WTC11 (cell line): ENCODE measurements at regions not wholly inside any gene's neighbourhood (a gene's known extent, or its start where the extent isn't known, plus 50 kb on each side); places are given as distances from the start of the nearest gene placed in this dataset.

Experiments
- ATAC-seq: fragments of 200-7000 bp; cut with Tn5 transposase; 2 replicates; pipeline ENCODE4 v1.10.0; 2021; ENCODE audit warnings: mild to moderate bottlenecking, moderate library complexity
- CTCF ChIA-PET: fragments of 300-600 bp; sonication (Branson Sonifier 250); formaldehyde crosslinking; loops from one replicate; lab custom pipeline; 2021; ENCODE audit warnings: antibody characterized with exemption; lab: Charles Lee
- POLR2A ChIA-PET: fragments of 350-600 bp; sonication (Branson Sonifier 250); formaldehyde crosslinking; loops from one replicate; lab custom pipeline; 2021; ENCODE audit warnings: antibody characterized with exemption; lab: Charles Lee
- DNase-seq: peaks from one replicate; pipeline ENCODE4 v3.0.0; 2021; ENCODE audit warnings: low spot score
- H3K27ac Mint-ChIP-seq: 2 replicates; pipeline ENCODE4 v1.8.0; 2021; ENCODE audit warnings: mixed read lengths
- H3K27me3 Mint-ChIP-seq: 2 replicates; pipeline ENCODE4 v1.8.0; 2021; ENCODE audit warnings: low read depth, mild to moderate bottlenecking, moderate library complexity, mixed read lengths
- H3K36me3 Mint-ChIP-seq: 2 replicates; pipeline ENCODE4 v1.8.0; 2021; ENCODE audit warnings: mixed read lengths
- H3K4me1 Mint-ChIP-seq: 2 replicates; pipeline ENCODE4 v1.8.0; 2022; ENCODE audit warnings: mixed read lengths
- H3K4me3 Mint-ChIP-seq: 2 replicates; pipeline ENCODE4 v1.8.0; 2021; ENCODE audit warnings: mild to moderate bottlenecking, moderate library complexity, mixed read lengths
- H3K9me3 Mint-ChIP-seq: 2 replicates; pipeline ENCODE4 v1.8.0; 2021; ENCODE audit warnings: mixed read lengths
- ATF1 ChIP-seq: sonication (generic); formaldehyde crosslinking; IDR thresholded peaks from 2 replicates; pipeline ENCODE4 v1.8.1; 2023; ENCODE audit warnings: mild to moderate bottlenecking, moderate library complexity, missing genetic modification reagents
- E2F1 ChIP-seq: sonication (generic); formaldehyde crosslinking; IDR thresholded peaks from 2 replicates; pipeline ENCODE4 v1.8.0; 2022; ENCODE audit warnings: mild to moderate bottlenecking, missing genetic modification reagents
- E2F4 ChIP-seq: sonication (generic); formaldehyde crosslinking; IDR thresholded peaks from 2 replicates; pipeline ENCODE4 v1.8.1; 2022; ENCODE audit warnings: low read depth, mild to moderate bottlenecking, moderate library complexity, missing genetic modification reagents, borderline replicate concordance
- ELF4 ChIP-seq: sonication (generic); formaldehyde crosslinking; IDR thresholded peaks from 2 replicates; pipeline ENCODE4 v1.8.1; 2022; ENCODE audit warnings: low read depth, mild to moderate bottlenecking, moderate library complexity, missing genetic modification reagents
- FOXP4 ChIP-seq: sonication (generic); formaldehyde crosslinking; IDR thresholded peaks from 2 replicates; pipeline ENCODE4 v1.8.0; 2022; ENCODE audit warnings: mild to moderate bottlenecking, missing genetic modification reagents
- HMGXB4 ChIP-seq: sonication (generic); formaldehyde crosslinking; IDR thresholded peaks from 2 replicates; pipeline ENCODE4 v1.8.1; 2023; ENCODE audit warnings: mild to moderate bottlenecking, moderate library complexity, missing genetic modification reagents
- IRF1 ChIP-seq: sonication (generic); formaldehyde crosslinking; IDR thresholded peaks from 2 replicates; pipeline ENCODE4 v1.8.0; 2023; ENCODE audit warnings: missing genetic modification reagents
- JAZF1 ChIP-seq: fragments of 250-450 bp; sonication (Bioruptor Pico); IDR thresholded peaks from 2 replicates; pipeline ENCODE4 v1.9.0; 2021; ENCODE audit warnings: moderate library complexity, mild to moderate bottlenecking, inconsistent platforms
- MAX ChIP-seq: sonication (generic); formaldehyde crosslinking; IDR thresholded peaks from 2 replicates; pipeline ENCODE4 v1.8.0; 2022; ENCODE audit warnings: mild to moderate bottlenecking, missing genetic modification reagents
- MLX ChIP-seq: sonication (generic); formaldehyde crosslinking; IDR thresholded peaks from 2 replicates; pipeline ENCODE4 v1.8.1; 2023; ENCODE audit warnings: mild to moderate bottlenecking, missing genetic modification reagents, moderate library complexity
- NFATC4 ChIP-seq: fragments of 250-450 bp; sonication (Bioruptor Pico); IDR thresholded peaks from 2 replicates; pipeline ENCODE4 v1.9.0; 2021; ENCODE audit warnings: mild to moderate bottlenecking
- NR1H2 ChIP-seq: sonication (generic); formaldehyde crosslinking; IDR thresholded peaks from 2 replicates; pipeline ENCODE4 v1.9.0; 2021; ENCODE audit warnings: mild to moderate bottlenecking, moderate library complexity, missing genetic modification reagents
- NR2C2 ChIP-seq: sonication (generic); formaldehyde crosslinking; IDR thresholded peaks from 2 replicates; pipeline ENCODE4 v1.8.0; 2022; ENCODE audit warnings: mild to moderate bottlenecking, missing genetic modification reagents
- NR3C1 ChIP-seq: sonication (generic); formaldehyde crosslinking; conservative IDR thresholded peaks from 2 replicates; pipeline ENCODE4 v1.8.1; 2023; ENCODE audit warnings: low read depth, mild to moderate bottlenecking, missing genetic modification reagents
- SP1 ChIP-seq: sonication (generic); formaldehyde crosslinking; conservative IDR thresholded peaks from 2 replicates; pipeline ENCODE4 v1.8.1; 2022; ENCODE audit warnings: missing genetic modification reagents
- ZBTB21 ChIP-seq: sonication (generic); formaldehyde crosslinking; IDR thresholded peaks from 2 replicates; pipeline ENCODE4 v1.8.1; 2023; ENCODE audit warnings: mild to moderate bottlenecking, missing genetic modification reagents, borderline replicate concordance
- ZNF219 ChIP-seq: sonication (generic); formaldehyde crosslinking; IDR thresholded peaks from 2 replicates; pipeline ENCODE4 v1.8.0; 2023; ENCODE audit warnings: missing genetic modification reagents, mild to moderate bottlenecking, borderline replicate concordance
- ZNF263 ChIP-seq: sonication (generic); formaldehyde crosslinking; IDR thresholded peaks from 2 replicates; pipeline ENCODE4 v1.8.1; 2022; ENCODE audit warnings: low read depth, mild to moderate bottlenecking, moderate library complexity, missing genetic modification reagents
- ZNF425 ChIP-seq: fragments of 250-450 bp; sonication (Bioruptor Pico); conservative IDR thresholded peaks from 2 replicates; pipeline ENCODE4 v1.9.0; 2021; ENCODE audit warnings: mild to moderate bottlenecking
- ZNF671 ChIP-seq: fragments of 250-450 bp; sonication (Bioruptor Pico); IDR thresholded peaks from 2 replicates; pipeline ENCODE4 v1.8.0; 2021; ENCODE audit warnings: mild to moderate bottlenecking

- TF ChIP-seq ATF1 (CRISPR knock-in tag) (no peak), ELF4 (CRISPR knock-in tag) (no peak)
- Mint-ChIP-seq H3K36me3 (no peaks in the 10 kb centered on the region), H3K4me3 (no peak overlapping the region), H3K9me3 (no peaks in the 10 kb centered on the region), H3K27me3 (no peaks in the 10 kb centered on the region), H3K4me1 (peaks cover 3% of the 10 kb centered on the region; the same call in 1 of the 2 replicates), H3K27ac (no peak overlapping the region)
- DNase-seq (no peak), ATAC-seq (no peak)
- CTCF ChIA-PET, result no interaction called here
- POLR2A ChIA-PET, result no interaction called here
Observed at GRCh38 chr13:21905486-21905885, 234.6 kb downstream of the FGF9 start.

GRCh38 chr13:21909331-21909730 is 238.5 kb downstream of the FGF9 start:
- no peak overlapping the region; the same call in 1 of the 2 replicates for H3K27ac Mint-ChIP-seq
- ChIA-PET POLR2A (no interaction called here), CTCF (interaction anchor here (1.3 kb wide), 1 partner anchor 233 kb away, joined by 6 read pairs; no protein-coding TSS in a partner anchor)
- H3K27me3 Mint-ChIP-seq, result no peaks in the 10 kb centered on the region
- no peaks in the 10 kb centered on the region for H3K36me3 Mint-ChIP-seq
- H3K9me3 Mint-ChIP-seq, result no peaks in the 10 kb centered on the region
- H3K4me3 Mint-ChIP-seq, result no peak overlapping the region
- ATAC-seq (no peak), DNase-seq (no peak)
- H3K4me1 Mint-ChIP-seq, result peaks cover 21% of the 10 kb centered on the region
- TF ChIP-seq NFATC4 (CRISPR knock-in tag) (no peak), JAZF1 (no peak), E2F1 (CRISPR knock-in tag) (no peak), ZNF219 (no peak), ZBTB21 (CRISPR knock-in tag) (no peak), FOXP4 (CRISPR knock-in tag) (no peak), MAX (CRISPR knock-in tag) (no peak)
- TF ChIP-seq, all 79 proteins: peak for 0

GRCh38 chr13:21910546-21910945 is 239.7 kb downstream of the FGF9 start:
- Mint-ChIP-seq H3K27ac (no peak overlapping the region), H3K4me3 (no peak overlapping the region), H3K27me3 (no peaks in the 10 kb centered on the region), H3K4me1 (peaks cover 26% of the 10 kb centered on the region), H3K9me3 (no peaks in the 10 kb centered on the region), H3K36me3 (no peaks in the 10 kb centered on the region)
- no peak for ATAC-seq
- no peak for DNase-seq
- ChIA-PET POLR2A (interaction anchor here (1.1 kb wide), 1 partner anchor 256 kb away, joined by 6 read pairs; no protein-coding TSS in a partner anchor), CTCF (no interaction called here)
- TF ChIP-seq NR1H2 (CRISPR knock-in tag), result no peak
- no peak for TF ChIP-seq NR3C1 (CRISPR knock-in tag)
- TF ChIP-seq IRF1 (CRISPR knock-in tag), result no peak
- TF ChIP-seq SP1 (CRISPR knock-in tag), result no peak
- TF ChIP-seq ZNF671 (CRISPR knock-in tag), result no peak
- no peak for TF ChIP-seq MLX
- TF ChIP-seq ZNF425, result no peak
- TF ChIP-seq ZNF263, result no peak
- no peak for TF ChIP-seq NFATC4 (CRISPR knock-in tag)
- TF ChIP-seq E2F4 (CRISPR knock-in tag), result no peak
- no peak for TF ChIP-seq HMGXB4 (CRISPR knock-in tag)
- no peak for TF ChIP-seq NR2C2
